Transverse colon (tissue), 4 donors: ENCODE measurements at regions not wholly inside any gene's neighbourhood (a gene's known extent, or its start where the extent isn't known, plus 50 kb on each side); places are given as distances from the start of the nearest gene placed in this dataset.

Experiments used
- CTCF ChIP-seq, 5 experiments: fragments of 200-600 bp in 3 of 5; fragments of 450-650 bp in 2 of 5; sonication (generic) in 3 of 5; IDR thresholded peaks; 1 replicate in 2 of 5; 2 replicates in 3 of 5; pipeline ENCODE4 v1.5.1; 2016 to 2017; ENCODE audit warnings: antibody characterized with exemption in 5 of 5, inconsistent platforms in 3 of 5, mild to moderate bottlenecking in 2 of 5, moderate library complexity in 1 of 5
- EP300 ChIP-seq: sonication (generic); formaldehyde crosslinking; IDR thresholded peaks from one replicate; pipeline ENCODE4 v1.6.1; 2017; ENCODE audit warnings: antibody characterized with exemption, low read depth
- POLR2A ChIP-seq: fragments of 450-650 bp; IDR thresholded peaks from one replicate; pipeline ENCODE4 v1.6.1; 2016; ENCODE audit warnings: antibody characterized with exemption, mild to moderate bottlenecking, moderate library complexity
- POLR2AphosphoS5 ChIP-seq, 3 donors: sonication (generic); formaldehyde crosslinking; IDR thresholded peaks; one replicate each; pipeline ENCODE4 v1.6.1; 2016; ENCODE audit warnings: antibody characterized with exemption in 3 of 3

GRCh38 chr11:105315287-105315686 is 175.7 kb upstream of the CARD18 start:
- TF ChIP-seq EP300 (no peak), CTCF (IDR thresholded peaks at IDR 0.05) (no peak), POLR2AphosphoS5 (IDR thresholded peaks at IDR 0.05) (no peak), POLR2A (no peak)
